H1 (cell line): ENCODE measurements at regions not wholly inside any gene's neighbourhood (a gene's known extent, or its start where the extent isn't known, plus 50 kb on each side); places are given as distances from the start of the nearest gene placed in this dataset.

Source experiments
- CTCF ChIA-PET: fragments of 300-600 bp; sonication (Branson Sonifier 250); formaldehyde crosslinking; loops from one replicate; lab custom pipeline; 2021; ENCODE audit not compliant: partially characterized antibody; lab: Charles Lee
- POLR2A ChIA-PET: fragments of 300-600 bp; sonication (Branson Sonifier 250); formaldehyde crosslinking; loops from one replicate; lab custom pipeline; 2021; ENCODE audit warnings: inconsistent platforms; ENCODE audit not compliant: partially characterized antibody; lab: Charles Lee
- DNase-seq, 2 experiments: peaks; one replicate each; pipeline versions ENCODE4 v3.0.0 to v3.0.0-alpha.2; 2010 to 2022; ENCODE audit warnings: low spot score in 2 of 2, low read depth in 1 of 2, mixed read lengths in 1 of 2
- FAIRE-seq: peaks from 2 replicates; lab custom pipeline; 2011; peaks lifted over from hg19 to GRCh38; lab: Jason Lieb, UNC
- H2AFZ ChIP-seq: 2 replicates; pipeline ENCODE4 v1.8.1; 2012; ENCODE audit warnings: low read length, inconsistent platforms
- H2AK5ac ChIP-seq: 2 replicates; pipeline ENCODE4 v1.6.1; 2013; ENCODE audit warnings: low read depth, low read length
- H2BK120ac ChIP-seq: replicated peaks from 2 replicates; pipeline ENCODE3; 2013; ENCODE audit warnings: low read depth, low read length, inconsistent platforms
- H2BK12ac ChIP-seq: 2 replicates; pipeline ENCODE4 v1.6.1; 2013; ENCODE audit warnings: low read depth, low read length
- H2BK15ac ChIP-seq: 2 replicates; pipeline ENCODE4 v1.6.1; 2013; ENCODE audit warnings: low read length
- H2BK20ac ChIP-seq: 2 replicates; pipeline ENCODE4 v1.6.1; 2013; ENCODE audit warnings: low read length
- H2BK5ac ChIP-seq: 2 replicates; pipeline ENCODE4 v1.6.1; 2013; ENCODE audit warnings: low read depth, low read length
- H3K14ac ChIP-seq: 2 replicates; pipeline ENCODE4 v1.6.1; 2013; ENCODE audit warnings: inconsistent platforms; ENCODE audit not compliant: insufficient read length
- H3K18ac ChIP-seq: 2 replicates; pipeline ENCODE4 v1.6.1; 2013; ENCODE audit warnings: low read length; ENCODE audit errors: extremely low read depth
- H3K23ac ChIP-seq: 2 replicates; pipeline ENCODE4 v1.6.1; 2013; ENCODE audit warnings: inconsistent platforms; ENCODE audit not compliant: insufficient read length
- H3K23me2 ChIP-seq: 2 replicates; pipeline ENCODE4 v1.6.1; 2013; ENCODE audit warnings: low read depth, low read length
- H3K27ac ChIP-seq: 2 replicates; pipeline ENCODE4 v1.6.1; 2011; ENCODE audit warnings: low read depth, low read length, inconsistent platforms
- H3K27me3 ChIP-seq, 4 experiments: replicated peaks in 1 of 4; 1 replicate in 1 of 4; 2 replicates in 3 of 4; pipeline versions ENCODE4 v1.6.1 to v1.8.1; 2011 to 2013; ENCODE audit warnings: low read length in 3 of 4, mild to moderate bottlenecking in 3 of 4, inconsistent platforms in 2 of 4, mixed read lengths in 2 of 4, moderate library complexity in 1 of 4; ENCODE audit not compliant: control insufficient read depth in 3 of 4, insufficient read depth in 3 of 4; ENCODE audit errors: extremely low read depth in 1 of 4
- H3K36me3 ChIP-seq, 4 experiments: 2 replicates each; pipeline versions ENCODE4 v1.6.1 to v1.8.1; 2011 to 2013; ENCODE audit warnings: mild to moderate bottlenecking in 4 of 4, low read length in 3 of 4, moderate library complexity in 2 of 4, control low read depth in 1 of 4, inconsistent platforms in 1 of 4; ENCODE audit not compliant: insufficient read depth in 4 of 4, control insufficient read depth in 2 of 4
- H3K4ac ChIP-seq: replicated peaks from 2 replicates; pipeline ENCODE3; 2013; ENCODE audit warnings: low read length, low read depth, mixed read lengths, inconsistent platforms; ENCODE audit not compliant: insufficient read length
- H3K4me1 ChIP-seq, 4 experiments: replicated peaks in 1 of 4; 1 replicate in 1 of 4; 2 replicates in 3 of 4; pipeline versions ENCODE4 v1.6.1 to v1.8.1; 2011 to 2013; ENCODE audit warnings: low read length in 3 of 4, inconsistent platforms in 2 of 4, mixed read lengths in 1 of 4; ENCODE audit not compliant: insufficient read depth in 4 of 4, control insufficient read depth in 3 of 4
- H3K4me2 ChIP-seq, 2 experiments: 2 replicates each; pipeline versions ENCODE4 v1.6.1 to v1.8.1; 2011 to 2013; ENCODE audit warnings: low read depth in 2 of 2, low read length in 2 of 2, control low read depth in 1 of 2, inconsistent platforms in 1 of 2, mild to moderate bottlenecking in 1 of 2; ENCODE audit not compliant: insufficient read depth in 1 of 2
- H3K4me3 ChIP-seq, 4 experiments: fragments of 200-600, 300-600 bp in 1 of 4; sonication (generic), shearing (Covaris generic), sonication (Bioruptor Twin) in 1 of 4; 2 replicates each; pipeline versions ENCODE4 v1.5.1 to v1.8.1; 2011 to 2016; ENCODE audit warnings: low read length in 4 of 4, low read depth in 3 of 4, control low read depth in 2 of 4, inconsistent platforms in 2 of 4, mild to moderate bottlenecking in 2 of 4, mixed read lengths in 1 of 4, moderate library complexity in 1 of 4; ENCODE audit not compliant: insufficient read depth in 2 of 4; ENCODE audit errors: extremely low read depth in 1 of 4
- H3K56ac ChIP-seq: replicated peaks from 2 replicates; pipeline ENCODE3; 2013; ENCODE audit warnings: low read depth, mild to moderate bottlenecking, mixed read lengths, low read length, inconsistent platforms; ENCODE audit not compliant: insufficient read length
- H3K79me1 ChIP-seq: 2 replicates; pipeline ENCODE4 v1.6.1; 2013; ENCODE audit warnings: low read depth, low read length, control low read depth
- H3K79me2 ChIP-seq, 2 experiments: 2 replicates each; pipeline versions ENCODE4 v1.6.1 to v1.8.1; 2012 to 2013; ENCODE audit warnings: low read length in 2 of 2, mild to moderate bottlenecking in 2 of 2, inconsistent platforms in 1 of 2; ENCODE audit not compliant: insufficient read depth in 2 of 2, control insufficient read depth in 1 of 2
- H3K9ac ChIP-seq, 4 experiments: replicated peaks in 1 of 4; 1 replicate in 1 of 4; 2 replicates in 3 of 4; pipeline versions ENCODE4 v1.6.1 to v1.8.1; 2011 to 2013; ENCODE audit warnings: low read depth in 3 of 4, low read length in 3 of 4, control low read depth in 2 of 4, mild to moderate bottlenecking in 2 of 4, moderate library complexity in 2 of 4, inconsistent platforms in 1 of 4; ENCODE audit errors: extremely low read depth in 1 of 4
- H3K9me3 ChIP-seq, 2 experiments: 2 replicates each; pipeline versions ENCODE4 v1.6.1 to v1.8.1; 2012 to 2013; ENCODE audit warnings: mild to moderate bottlenecking in 2 of 2, moderate library complexity in 2 of 2, control low read depth in 1 of 2, inconsistent platforms in 1 of 2, low read depth in 1 of 2, low read length in 1 of 2, mixed read lengths in 1 of 2; ENCODE audit not compliant: insufficient read depth in 2 of 2
- H4K20me1 ChIP-seq, 2 experiments: replicated peaks in 1 of 2; 2 replicates each; pipeline versions ENCODE3 to v1.8.1; 2011 to 2013; ENCODE audit warnings: inconsistent platforms in 2 of 2, low read length in 2 of 2, mild to moderate bottlenecking in 1 of 2; ENCODE audit not compliant: insufficient read depth in 2 of 2, control insufficient read depth in 1 of 2
- H4K5ac ChIP-seq: 2 replicates; pipeline ENCODE4 v1.6.1; 2013; ENCODE audit warnings: low read length, low read depth, mixed read lengths, inconsistent platforms; ENCODE audit not compliant: insufficient read length
- H4K8ac ChIP-seq: 2 replicates; pipeline ENCODE4 v1.8.0; 2013; ENCODE audit warnings: mild to moderate bottlenecking, moderate library complexity, low read length, inconsistent platforms; ENCODE audit not compliant: insufficient read depth; ENCODE audit errors: extremely low read depth
- H4K91ac ChIP-seq: replicated peaks from 2 replicates; pipeline ENCODE3; 2013; ENCODE audit warnings: low read length, mixed read lengths, inconsistent platforms; ENCODE audit not compliant: insufficient read length
- CEBPB ChIP-seq: IDR thresholded peaks from 2 replicates; pipeline ENCODE4 v1.6.1; 2012; ENCODE audit warnings: low read depth, low read length
- WGBS, 2 experiments: shearing (Covaris generic) in 1 of 2; methylation state at CpG; one replicate each; pipeline versions ENCODE4 v1.1.6 to v1.1.7; 2013 to 2015; ENCODE audit warnings: low lambda C conversion rate in 2 of 2, mixed read lengths in 2 of 2, inconsistent platforms in 1 of 2, low coverage in 1 of 2, missing lambda C conversion rate in 1 of 2; ENCODE audit not compliant: insufficient replicate concordance in 2 of 2, insufficient coverage in 1 of 2, insufficient read length in 1 of 2; ENCODE audit errors: extremely low coverage in 1 of 2, missing lambda C conversion rate in 1 of 2; 5-methylcytosine and 5-hydroxymethylcytosine counted together

GRCh38 chr2:137769406-137769805 lies 194.9 kb upstream of the HNMT start:
- H3K79me1 ChIP-seq: no peaks in the 10 kb centered on the region
- no peak overlapping the region for H3K4ac ChIP-seq
- no peak overlapping the region for H2BK20ac ChIP-seq
- H3K23me2 ChIP-seq: no peaks in the 10 kb centered on the region
- no peaks in the 10 kb centered on the region for H3K27me3 ChIP-seq
- H2BK12ac ChIP-seq: no peak overlapping the region
- FAIRE-seq (no peak), DNase-seq (no peak)
- H3K4me3 ChIP-seq: no peak overlapping the region
- TF ChIP-seq CEBPB: no peak
- H3K23ac ChIP-seq: no peak overlapping the region
- H3K27ac ChIP-seq: no peak overlapping the region
- H3K18ac ChIP-seq: no peak overlapping the region
- H2BK120ac ChIP-seq: no peak overlapping the region
- no peak overlapping the region for H3K14ac ChIP-seq
- peaks cover 0 to 4% (median 1%) of the 10 kb centered on the region in 4 experiments; a peak in 4 of 7 replicates for H3K4me1 ChIP-seq
- no peaks in the 10 kb centered on the region for H3K79me2 ChIP-seq
- no peak overlapping the region for H4K91ac ChIP-seq
- H3K9ac ChIP-seq: no peak overlapping the region
- H3K4me2 ChIP-seq: no peak overlapping the region
- CTCF ChIA-PET: interaction anchor here (1.3 kb wide), 1 partner anchor 70 kb away, joined by 3 read pairs; no protein-coding TSS in a partner anchor
- H2BK5ac ChIP-seq: no peak overlapping the region
- no peaks in the 10 kb centered on the region for H3K36me3 ChIP-seq
- POLR2A ChIA-PET: no interaction called here
- no peaks in the 10 kb centered on the region for H3K9me3 ChIP-seq
- H4K8ac ChIP-seq: no peak overlapping the region
- no peak overlapping the region for H2BK15ac ChIP-seq
- H2AK5ac ChIP-seq: no peak overlapping the region
- no peak overlapping the region for H3K56ac ChIP-seq
- H4K20me1 ChIP-seq: no peaks in the 10 kb centered on the region
- WGBS, 2 experiments: 78% methylated on average over 1 of the region's 1 CpG; no CpG with 5 or more reads in 1 of the 2 experiments
- no peak overlapping the region for H4K5ac ChIP-seq
- H2AFZ ChIP-seq: 0 out of 2 replicates have a peak overlapping the region, but pooled peaks have one; percentile 60
